ENCODE measurements at regions not wholly inside any gene's neighbourhood (a gene's known extent, or its start where the extent isn't known, plus 50 kb on each side); places are given as distances from the start of the nearest gene placed in this dataset.

DNA sequence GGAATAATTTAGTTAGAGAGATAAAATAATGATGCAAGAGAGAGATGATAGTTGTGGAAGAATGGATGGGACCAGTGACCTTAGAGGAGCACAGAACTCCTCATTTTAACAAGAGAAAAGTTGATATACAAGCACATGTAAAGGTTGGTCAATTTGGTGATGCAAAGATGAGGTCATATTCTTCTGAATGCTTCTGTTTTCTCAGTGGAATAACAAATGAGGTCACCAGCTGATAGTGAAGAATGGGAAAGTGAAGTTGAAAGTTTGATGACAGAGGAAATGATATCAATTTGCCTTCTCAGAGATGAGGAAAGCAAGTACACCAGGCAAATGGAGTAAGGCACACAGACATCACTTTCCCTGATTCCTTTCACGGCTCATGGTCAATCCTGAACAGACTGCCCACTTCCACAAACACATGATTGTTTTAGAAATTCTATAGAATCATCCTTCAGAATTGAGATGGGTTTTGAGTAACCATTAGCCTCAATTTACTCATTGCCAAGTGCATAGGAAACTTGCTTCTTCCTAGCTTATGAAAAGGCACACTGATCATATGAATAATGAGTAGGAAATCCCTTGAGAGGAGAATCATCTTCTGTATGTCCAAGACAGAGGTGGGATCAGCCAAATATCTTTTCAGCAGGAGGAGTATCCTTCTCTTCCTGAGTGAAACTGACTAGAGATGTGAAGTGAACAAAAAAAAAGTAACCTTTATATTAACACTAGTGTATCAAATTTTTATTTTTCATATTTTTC is 82.4 kb upstream of the TCF21 start:
- TF ChIP-seq, protein P1, sequence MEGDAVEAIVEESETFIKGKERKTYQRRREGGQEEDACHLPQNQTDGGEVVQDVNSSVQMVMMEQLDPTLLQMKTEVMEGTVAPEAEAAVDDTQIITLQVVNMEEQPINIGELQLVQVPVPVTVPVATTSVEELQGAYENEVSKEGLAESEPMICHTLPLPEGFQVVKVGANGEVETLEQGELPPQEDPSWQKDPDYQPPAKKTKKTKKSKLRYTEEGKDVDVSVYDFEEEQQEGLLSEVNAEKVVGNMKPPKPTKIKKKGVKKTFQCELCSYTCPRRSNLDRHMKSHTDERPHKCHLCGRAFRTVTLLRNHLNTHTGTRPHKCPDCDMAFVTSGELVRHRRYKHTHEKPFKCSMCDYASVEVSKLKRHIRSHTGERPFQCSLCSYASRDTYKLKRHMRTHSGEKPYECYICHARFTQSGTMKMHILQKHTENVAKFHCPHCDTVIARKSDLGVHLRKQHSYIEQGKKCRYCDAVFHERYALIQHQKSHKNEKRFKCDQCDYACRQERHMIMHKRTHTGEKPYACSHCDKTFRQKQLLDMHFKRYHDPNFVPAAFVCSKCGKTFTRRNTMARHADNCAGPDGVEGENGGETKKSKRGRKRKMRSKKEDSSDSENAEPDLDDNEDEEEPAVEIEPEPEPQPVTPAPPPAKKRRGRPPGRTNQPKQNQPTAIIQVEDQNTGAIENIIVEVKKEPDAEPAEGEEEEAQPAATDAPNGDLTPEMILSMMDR (IDR thresholded peaks at IDR 0.05) = no peak
- TF ChIP-seq POLR2A (IDR thresholded peaks at IDR 0.05) = no peak
